ENCODE measurements at regions not wholly inside any gene's neighbourhood (a gene's known extent, or its start where the extent isn't known, plus 50 kb on each side); places are given as distances from the start of the nearest gene placed in this dataset.

GRCh38 chr16:76650582-76650981 lies 373.4 kb downstream of the CNTNAP4 start:
- Mint-ChIP-seq H3K27me3 (ENCODE audit: low read depth, poor library complexity) (no peaks in the 10 kb centered on the region), H3K36me3 (ENCODE audit: low read depth) (no peaks in the 10 kb centered on the region), H3K4me3 (no peak overlapping the region), H3K4me1 (no peaks in the 10 kb centered on the region), H3K27ac (no peak overlapping the region), H3K9me3 (no peaks in the 10 kb centered on the region)
- no peak for TF ChIP-seq CTCF (IDR thresholded peaks at IDR 0.05)
- DNase-seq, result no peak

- no peaks in the 10 kb centered on the region for H3K4me1 Mint-ChIP-seq
- no peak overlapping the region for H3K4me3 Mint-ChIP-seq
- no peaks in the 10 kb centered on the region for H3K9me3 Mint-ChIP-seq
- peak; percentile 70 for TF ChIP-seq CTCF (IDR thresholded peaks at IDR 0.05)
- H3K27me3 Mint-ChIP-seq (ENCODE audit: low read depth, poor library complexity), result peaks cover 3% of the 10 kb centered on the region
- DNase-seq, result peak; percentile 37
- H3K36me3 Mint-ChIP-seq (ENCODE audit: low read depth), result no peaks in the 10 kb centered on the region
- H3K27ac Mint-ChIP-seq, result no peak overlapping the region
These were observed 376.3 kb downstream of the CNTNAP4 start for GRCh38 chr16:76653390-76654026.

GRCh38 chr16:76654088-76654820 lies 377.1 kb downstream of the CNTNAP4 start:
- Mint-ChIP-seq H3K36me3 (ENCODE audit: low read depth) (no peaks in the 10 kb centered on the region), H3K9me3 (no peaks in the 10 kb centered on the region), H3K4me1 (no peaks in the 10 kb centered on the region), H3K27me3 (ENCODE audit: low read depth, poor library complexity) (peaks cover 3% of the 10 kb centered on the region), H3K4me3 (no peak overlapping the region), H3K27ac (no peak overlapping the region)
- TF ChIP-seq CTCF (IDR thresholded peaks at IDR 0.05), result no peak
- no peak for DNase-seq

GRCh38 chr16:76656994-76657393 lies 379.8 kb downstream of the CNTNAP4 start:
- no peak overlapping the region for H3K4me3 Mint-ChIP-seq
- no peak for DNase-seq
- H3K27me3 Mint-ChIP-seq (ENCODE audit: low read depth, poor library complexity), result peaks cover 3% of the 10 kb centered on the region
- no peaks in the 10 kb centered on the region for H3K4me1 Mint-ChIP-seq
- no peaks in the 10 kb centered on the region for H3K9me3 Mint-ChIP-seq
- no peaks in the 10 kb centered on the region for H3K36me3 Mint-ChIP-seq (ENCODE audit: low read depth)
- TF ChIP-seq CTCF (IDR thresholded peaks at IDR 0.05), result no peak
- H3K27ac Mint-ChIP-seq, result no peak overlapping the region

- Mint-ChIP-seq H3K4me1 (no peaks in the 10 kb centered on the region), H3K27me3 (ENCODE audit: low read depth, poor library complexity) (peaks cover 10% of the 10 kb centered on the region), H3K27ac (no peak overlapping the region), H3K4me3 (no peak overlapping the region), H3K36me3 (ENCODE audit: low read depth) (no peaks in the 10 kb centered on the region), H3K9me3 (no peaks in the 10 kb centered on the region)
- no peak for DNase-seq
- TF ChIP-seq CTCF (IDR thresholded peaks at IDR 0.05), result no peak
These were observed 384.6 kb downstream of the CNTNAP4 start for GRCh38 chr16:76661691-76662235.
